DMS114 treated with DMSO at 0.1 percent for 48 hours (cell line): ENCODE measurements at regions not wholly inside any gene's neighbourhood (a gene's known extent, or its start where the extent isn't known, plus 50 kb on each side); places are given as distances from the start of the nearest gene placed in this dataset.

Source experiments
- DNase-seq: peaks from one replicate; lab custom pipeline; 2025; ENCODE audit not compliant: unreplicated experiment; lab: John Stamatoyannopoulos, UW

DNA sequence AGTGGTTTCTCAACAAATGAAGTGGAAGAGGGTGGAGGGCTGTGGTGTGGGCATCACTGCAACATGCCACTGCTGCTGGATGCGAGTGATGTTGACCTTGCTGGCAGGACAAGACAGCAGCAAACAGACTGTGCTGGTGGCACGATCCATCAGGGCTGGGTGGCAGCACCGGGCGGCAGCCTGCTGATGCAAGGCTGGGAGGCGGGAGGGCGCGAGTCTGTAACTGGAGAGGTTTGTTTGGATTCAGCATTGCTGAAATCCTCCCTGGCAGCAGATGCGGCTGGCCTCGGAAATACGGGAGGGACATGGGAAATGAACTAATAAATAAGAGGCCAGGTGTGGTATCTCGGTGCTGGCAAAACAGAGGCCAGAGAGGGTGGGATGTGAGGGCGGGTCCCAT lies 224.2 kb downstream of the ENGASE start:
- DNase-seq = no peak

DNA sequence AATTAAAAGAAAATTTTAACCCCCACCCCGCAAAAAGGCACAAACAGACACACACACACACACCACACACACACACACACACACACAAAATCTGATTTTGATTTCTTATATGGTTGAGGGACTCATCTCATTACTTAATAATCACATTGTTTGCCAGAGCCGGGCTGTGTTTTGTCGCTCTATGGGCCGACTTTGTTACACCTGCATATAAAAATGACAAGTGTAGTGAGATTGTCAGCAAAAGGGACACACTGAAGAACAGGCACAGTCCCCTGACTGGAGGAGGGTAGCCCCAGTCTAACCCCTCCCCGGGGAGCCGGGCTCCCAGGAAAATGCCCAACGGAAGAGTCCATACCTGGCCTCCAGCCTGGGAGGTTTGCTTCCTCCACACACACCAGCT lies 221.6 kb downstream of the ENGASE start:
- DNase-seq = no peak

DNA sequence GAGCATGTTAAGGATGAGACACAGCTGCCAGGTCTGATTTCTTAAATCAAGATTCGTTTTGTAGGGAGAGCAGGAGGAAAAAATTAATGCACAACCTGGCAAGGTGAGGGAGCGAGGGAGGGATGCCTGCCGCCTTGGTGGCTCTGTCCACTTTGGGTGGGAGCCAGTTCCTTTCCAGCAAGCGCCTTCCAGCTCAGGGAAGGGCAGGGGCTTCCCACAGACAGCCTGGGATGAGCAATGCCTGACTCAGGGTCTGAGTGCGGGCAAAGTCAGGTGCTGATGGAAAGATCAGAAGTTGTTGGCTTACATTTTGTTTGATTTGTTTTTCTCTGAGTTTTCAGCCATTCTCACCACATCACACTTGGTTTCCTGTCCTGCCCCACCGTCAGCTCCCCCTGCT lies 220.7 kb downstream of the ENGASE start:
- no peak for DNase-seq

DNA sequence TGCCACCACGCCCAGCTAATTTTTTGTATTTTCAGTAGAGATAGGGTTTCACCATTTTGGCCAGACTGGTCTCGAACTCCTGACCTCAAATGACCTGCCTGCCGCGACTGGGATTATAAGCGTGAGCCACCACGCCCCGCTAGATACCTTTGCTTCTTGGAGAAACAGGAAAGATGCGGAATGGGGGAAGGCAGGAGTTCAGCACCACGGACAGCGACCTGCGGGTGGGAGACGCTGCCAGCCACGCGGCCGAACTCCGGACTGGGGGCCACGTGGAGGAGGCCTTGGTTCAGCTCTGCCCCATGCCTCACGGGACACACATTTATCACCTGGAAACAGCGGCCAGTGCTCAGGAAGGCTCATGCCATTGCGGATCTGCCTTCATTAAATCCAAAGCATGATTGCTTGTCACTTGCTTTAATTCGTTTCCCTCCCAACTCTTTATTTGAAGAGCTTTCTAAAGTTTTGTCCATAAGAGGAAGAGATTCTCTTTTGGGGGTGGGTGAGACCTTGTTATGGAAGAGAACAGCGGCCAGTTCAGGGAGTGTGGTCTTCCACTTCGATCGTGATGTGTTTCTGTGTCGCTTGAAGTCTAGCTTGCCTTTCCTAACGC lies 219.9 kb downstream of the ENGASE start:
- DNase-seq = no peak

DNA sequence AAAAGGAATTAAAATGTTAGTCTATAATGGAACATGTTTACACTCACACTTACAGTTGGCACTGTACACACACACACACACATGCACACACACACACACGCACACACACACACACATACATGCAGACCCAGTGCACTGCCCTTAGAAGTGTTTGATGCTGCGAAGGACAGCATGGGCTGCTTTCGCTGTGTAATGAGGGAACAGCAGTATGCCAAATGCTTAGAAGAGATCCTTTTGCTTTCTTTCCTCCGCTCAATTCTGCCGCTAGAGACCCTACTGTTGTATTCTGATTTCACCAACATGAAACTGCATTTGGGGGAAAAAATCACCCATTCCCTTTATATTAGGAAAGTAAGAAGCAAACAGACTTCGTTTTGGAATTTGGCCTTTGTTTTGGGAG lies 217.9 kb downstream of the ENGASE start:
- DNase-seq = no peak

DNA sequence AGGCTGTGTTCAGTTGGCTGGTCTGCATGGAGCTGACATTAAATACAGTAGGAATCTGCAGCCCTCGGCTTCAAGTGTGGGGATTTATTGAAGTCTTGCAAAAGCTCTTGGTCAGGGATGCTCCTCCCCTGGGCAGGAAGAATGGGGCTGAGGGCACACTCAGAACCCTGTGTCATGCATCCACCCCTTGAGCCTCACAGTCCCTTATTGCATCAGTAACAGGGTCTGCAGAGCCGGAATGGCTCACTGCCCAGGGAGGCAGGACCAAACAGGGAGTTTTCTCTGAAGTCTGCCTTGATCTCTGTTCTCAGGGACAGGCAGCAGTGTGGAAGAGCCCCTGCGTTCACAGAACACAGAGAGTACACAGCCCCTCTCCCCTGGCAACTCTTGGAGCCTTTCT lies 216.8 kb downstream of the ENGASE start:
- no peak for DNase-seq

DNA sequence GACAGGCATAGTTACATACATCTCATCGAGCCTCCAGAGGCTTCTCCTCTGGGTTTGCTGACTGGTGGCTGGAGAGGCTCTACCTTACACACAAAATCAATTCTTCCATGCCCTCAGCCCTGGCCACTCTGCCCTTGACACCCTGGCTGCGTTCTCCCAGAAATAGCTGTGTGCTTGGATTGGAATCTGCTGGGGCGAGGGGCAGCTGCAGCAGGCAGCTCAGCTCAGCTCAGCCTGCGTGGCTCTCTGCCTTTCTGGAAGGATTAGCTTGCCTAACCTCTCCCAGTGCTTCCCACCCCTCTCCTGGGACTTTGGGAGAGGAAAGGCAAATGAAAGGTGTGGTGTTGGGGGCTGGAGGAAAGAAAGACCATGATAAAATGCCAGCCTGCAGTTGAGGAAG lies 216.1 kb downstream of the ENGASE start:
- DNase-seq = no peak

DNA sequence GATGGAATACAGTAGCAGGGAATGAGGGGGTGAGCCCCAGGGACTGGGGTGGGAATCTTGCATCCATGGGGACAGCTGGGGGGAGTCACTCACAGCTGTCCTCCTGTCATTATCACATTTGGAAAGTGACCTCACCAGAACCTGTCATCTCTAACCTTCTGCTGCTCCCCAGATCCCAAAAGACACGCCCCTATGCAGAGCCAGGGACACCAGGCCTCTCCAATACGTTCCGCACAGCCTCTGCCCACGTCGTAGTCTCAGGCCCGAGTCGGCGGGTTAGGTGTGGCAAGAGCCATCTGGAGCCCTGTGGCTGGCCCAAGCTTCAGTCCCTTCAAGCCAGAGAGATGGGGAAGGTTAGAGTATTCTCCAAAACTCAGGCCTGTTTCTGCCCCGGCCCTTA lies 214.3 kb downstream of the ENGASE start:
- DNase-seq = no peak

DNA sequence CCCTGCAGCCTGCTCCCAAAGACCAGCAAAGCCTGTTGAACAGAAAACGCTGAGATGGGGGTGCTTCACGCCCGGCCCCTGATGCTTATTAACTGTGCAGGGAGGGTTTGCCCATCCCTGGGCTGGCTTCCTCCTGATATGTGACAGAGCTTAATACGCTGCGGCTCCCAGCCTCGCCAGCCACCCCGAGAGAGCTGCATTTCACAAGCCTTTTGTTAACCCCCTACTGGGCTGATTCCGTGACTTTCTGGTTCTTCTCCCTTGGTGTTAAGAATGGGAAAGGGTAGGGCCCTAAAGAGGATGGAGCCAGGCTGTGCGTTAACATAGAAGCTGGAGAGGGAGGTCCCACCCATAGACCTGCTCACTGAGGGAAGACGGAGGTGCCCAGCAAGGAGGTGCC lies 211.8 kb downstream of the ENGASE start:
- no peak for DNase-seq

DNA sequence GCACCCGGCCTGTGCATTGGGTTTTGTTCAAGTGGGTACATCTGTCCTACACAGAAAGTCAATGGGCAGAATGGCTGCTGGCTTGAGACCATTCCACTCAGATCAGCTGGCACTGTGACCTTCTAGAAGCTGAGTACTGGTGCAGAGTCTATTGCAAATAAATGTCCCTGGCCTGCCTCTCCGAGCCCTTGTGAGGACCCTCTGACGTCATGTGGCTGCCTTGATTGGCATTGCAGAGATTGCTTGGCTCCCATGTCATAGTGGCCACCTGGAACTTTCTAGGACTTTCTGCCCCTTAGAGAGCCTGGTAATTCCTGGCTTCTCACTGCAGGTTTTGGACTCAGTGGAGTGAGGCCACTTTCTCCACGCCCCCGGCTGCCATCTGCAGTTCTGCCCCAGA lies 211.3 kb downstream of the ENGASE start:
- DNase-seq = no peak

DNA sequence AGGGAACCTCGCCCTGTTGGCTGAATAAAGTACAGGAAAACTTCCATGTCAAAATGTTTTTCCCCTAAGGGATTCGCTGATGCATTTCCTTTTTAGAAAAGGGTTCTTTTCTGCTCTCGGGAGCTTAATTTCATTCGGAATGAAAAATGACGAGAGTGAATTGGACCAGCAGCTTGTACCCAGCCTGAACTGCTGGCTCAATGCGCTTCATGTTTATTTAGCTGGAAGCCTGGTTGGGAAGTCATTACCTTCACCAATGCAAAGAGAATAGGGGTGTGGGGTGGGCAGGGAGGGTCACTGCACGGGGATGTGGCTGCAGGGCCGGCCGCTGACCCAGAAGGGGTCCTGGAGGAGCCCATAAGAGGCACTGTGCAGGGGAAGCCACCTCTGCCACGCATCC lies 207.7 kb downstream of the ENGASE start:
- DNase-seq = no peak

DNA sequence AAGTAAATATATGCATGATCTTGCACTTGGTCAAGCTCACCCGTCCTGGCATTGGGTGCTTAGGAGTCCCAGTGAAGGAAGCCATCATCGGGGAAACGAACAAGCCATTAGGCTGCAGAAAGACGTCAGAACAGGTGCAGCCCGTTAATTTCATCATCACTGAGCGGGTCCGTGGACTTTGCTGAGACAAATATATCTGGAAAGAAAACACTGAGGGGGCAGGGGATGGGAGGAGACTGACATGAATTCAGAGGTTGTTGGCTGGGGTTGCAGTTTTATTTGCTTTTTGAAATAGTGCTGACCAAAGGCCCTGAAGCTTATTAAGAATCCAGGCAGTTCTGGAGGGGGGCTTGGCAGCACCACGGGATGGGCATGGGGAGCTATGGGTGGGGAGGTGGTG lies 207.2 kb downstream of the ENGASE start:
- no peak for DNase-seq

DNA sequence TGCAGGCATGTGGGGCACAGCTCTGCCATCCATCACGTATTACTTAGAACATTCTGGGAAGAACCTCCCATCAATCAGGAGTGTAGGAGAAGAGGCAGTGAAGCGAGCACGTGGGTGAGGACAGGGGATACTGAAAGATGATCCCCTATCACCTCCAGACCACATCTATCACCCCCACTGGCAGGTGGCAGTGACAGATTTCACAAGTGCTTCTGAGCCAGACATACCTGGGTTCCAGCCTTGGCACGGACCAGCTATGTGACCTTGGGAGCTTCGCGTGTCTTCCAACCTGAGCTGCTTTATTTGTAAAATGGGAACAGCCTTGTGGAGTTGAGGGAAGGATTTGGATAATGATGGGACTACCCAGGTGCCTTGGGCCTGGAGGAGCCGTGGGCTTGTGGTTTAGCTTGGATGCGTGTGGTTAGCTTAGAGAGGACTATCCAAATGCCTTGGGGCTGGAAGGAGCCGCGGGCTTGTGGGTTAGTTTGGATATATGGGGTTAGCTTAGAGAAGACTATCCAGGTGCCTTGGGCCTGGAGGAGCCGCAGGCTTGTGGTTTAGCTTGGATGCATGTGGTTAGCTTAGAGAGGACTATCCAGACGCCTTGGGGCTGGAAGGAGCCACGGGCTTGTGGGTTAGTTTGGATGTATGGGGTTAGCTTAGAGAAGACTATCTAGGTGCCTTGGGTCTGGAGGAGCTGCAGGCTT lies 206.4 kb downstream of the ENGASE start:
- DNase-seq = no peak

DNA sequence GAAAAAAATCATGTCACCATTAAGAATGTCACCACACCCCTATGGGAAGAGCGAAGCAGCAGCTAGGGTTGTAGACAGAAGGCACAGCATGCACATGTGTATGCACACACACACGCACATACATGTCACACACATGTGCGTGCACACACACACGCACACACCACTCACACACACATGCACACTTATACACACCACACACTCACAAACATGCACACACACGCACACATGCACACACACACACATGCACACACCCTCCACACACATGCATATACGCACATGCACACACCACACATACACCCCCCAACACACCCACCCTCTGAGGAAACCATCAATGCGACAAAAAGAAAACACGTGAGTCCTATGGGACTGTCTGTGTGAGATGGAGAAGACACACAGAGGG lies 205.4 kb downstream of the ENGASE start:
- no peak for DNase-seq

DNA sequence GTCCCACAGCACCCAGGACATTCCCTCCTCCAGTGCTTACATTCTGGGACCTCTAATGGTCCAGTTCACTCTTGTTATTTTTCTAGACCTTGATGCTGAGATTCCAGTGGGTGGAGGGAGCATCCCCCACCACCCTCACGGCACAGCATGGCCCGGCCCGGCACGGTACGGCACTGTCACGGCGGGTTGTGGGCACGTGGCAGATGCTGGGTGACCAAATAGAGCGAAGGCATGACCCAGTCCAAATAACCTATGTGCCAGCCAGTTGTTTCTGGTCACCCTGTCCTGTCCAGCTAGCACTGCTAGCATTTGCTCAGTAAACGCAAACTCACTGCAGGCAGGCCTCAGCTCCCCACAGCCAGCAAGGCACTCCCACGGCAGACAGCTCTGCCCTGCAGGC lies 204.7 kb downstream of the ENGASE start:
- DNase-seq = no peak

DNA sequence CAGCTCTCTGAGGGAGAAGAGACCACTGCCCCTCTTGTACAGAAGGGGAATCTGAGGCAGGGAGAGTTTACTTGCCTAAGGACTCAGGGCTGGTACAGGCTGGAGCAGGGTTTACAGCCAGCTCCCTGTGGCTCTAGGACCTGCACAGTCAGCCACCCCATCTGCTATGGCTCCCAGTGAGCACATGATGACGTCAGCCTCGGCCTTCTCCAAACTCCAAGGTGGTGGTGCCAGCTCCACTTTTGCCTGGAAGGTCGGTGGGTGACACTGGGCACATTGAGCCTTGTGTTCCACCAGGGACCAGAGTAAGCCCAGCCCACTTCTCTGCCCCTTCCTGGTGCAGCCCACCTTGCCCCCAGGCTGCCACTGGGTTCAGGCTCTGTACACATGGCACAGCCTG lies 202.2 kb downstream of the ENGASE start:
- DNase-seq = no peak

DNA sequence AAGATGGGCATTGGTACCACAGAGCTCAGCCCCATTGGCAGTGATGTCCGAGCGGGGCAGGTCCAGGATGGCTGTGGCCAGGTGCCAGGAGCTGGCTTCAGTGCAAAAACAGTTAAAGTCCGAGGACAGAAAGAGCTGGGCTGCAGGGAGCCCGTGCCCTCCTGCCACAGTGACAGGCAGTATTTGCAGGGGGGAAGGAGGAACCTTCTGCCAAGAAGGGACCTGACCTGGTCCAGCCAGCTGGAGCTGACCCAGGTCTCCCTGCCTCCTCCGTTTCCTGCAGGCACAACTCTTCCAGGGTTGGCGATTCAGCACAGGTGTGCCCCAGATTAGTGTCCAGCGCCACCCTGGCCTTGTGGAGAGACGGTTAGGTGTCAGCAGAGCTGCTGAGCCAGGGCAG lies 199.0 kb downstream of the ENGASE start:
- no peak for DNase-seq

DNA sequence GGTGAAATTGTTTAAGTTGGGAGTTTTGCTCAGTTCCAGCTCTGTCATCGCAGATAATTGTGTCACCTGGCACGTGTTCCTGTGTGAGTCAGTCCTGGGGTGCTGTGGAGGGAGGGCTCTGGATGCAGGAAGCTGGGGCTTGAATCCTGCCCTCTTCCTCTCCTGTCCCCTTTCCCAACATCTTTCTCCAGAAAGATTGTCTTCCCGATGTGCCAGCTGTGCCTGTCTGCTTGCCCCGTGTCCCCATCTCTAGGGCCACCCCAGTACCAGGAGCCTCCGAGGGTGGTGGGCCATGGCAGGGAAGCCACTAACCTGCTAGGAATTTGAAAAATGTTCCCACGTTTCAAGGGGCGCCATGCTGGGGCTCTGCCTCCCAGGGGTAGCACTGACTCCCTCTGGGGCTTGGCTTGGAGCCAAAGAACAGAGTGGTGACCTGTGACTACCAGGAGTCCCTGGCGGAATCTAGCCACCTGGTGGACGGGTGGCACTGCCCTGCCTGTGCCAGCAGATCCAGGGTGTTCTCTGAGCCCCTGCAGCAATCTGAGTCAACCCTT lies 198.1 kb downstream of the ENGASE start:
- DNase-seq = no peak

DNA sequence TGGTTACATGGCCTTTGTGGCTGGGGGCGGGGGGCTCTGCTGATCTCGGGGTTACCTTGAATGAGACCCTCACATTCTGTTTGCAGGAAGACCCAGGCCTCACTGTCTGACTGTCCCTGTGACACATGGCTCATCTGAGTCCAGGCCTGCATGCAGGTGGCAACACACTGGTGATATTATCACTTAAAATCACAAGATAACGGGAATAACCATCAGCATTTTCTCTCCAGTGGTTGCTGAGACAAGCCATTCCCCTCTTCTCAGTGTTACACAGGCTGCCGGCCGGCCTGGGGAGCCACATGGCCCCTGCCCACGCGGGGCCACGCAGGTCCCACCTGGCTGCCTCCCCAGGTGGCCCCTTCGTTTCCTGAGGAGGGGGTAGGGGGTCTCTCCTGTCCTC lies 197.6 kb downstream of the ENGASE start:
- no peak for DNase-seq

DNA sequence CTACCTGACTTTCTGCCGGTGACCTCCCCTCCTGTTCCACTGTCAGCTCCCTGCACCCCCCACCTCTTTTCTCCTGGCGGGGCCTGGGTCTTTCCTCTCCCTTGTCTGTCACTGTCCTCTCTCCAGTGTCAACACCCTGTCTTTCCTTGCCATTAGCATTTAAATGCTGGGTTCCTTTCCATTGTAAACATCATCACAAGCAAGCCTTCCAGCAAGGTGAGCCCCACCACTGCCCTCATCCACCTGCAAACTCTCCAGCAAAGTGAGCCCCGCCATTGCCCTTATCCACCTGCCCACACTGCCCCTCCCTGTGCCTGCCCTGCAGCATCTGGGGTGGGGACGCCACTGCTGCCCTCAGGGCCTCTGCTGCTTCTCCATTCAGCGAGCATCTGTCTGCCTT lies 195.0 kb downstream of the ENGASE start:
- DNase-seq = no peak

DNA sequence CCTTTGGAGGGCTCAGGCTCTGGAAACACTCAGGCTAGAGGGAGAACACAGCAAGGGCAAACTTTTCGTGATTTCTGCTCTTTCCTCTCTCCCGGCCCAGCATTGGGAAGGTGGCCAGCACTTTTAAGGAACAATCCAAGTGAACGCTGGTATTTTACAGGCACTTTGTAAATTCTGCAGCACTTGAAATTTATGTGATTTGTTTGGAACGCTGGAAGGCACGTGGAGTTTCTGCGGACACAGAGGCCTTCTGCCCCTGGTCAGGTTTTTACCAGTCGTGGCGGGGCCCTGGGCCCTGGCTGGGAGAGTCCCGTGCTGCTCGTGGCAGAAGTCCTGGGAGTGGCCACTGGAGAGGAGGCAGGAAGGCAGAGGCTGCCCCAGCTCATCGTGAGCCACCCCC lies 188.6 kb downstream of the ENGASE start:
- no peak for DNase-seq

DNA sequence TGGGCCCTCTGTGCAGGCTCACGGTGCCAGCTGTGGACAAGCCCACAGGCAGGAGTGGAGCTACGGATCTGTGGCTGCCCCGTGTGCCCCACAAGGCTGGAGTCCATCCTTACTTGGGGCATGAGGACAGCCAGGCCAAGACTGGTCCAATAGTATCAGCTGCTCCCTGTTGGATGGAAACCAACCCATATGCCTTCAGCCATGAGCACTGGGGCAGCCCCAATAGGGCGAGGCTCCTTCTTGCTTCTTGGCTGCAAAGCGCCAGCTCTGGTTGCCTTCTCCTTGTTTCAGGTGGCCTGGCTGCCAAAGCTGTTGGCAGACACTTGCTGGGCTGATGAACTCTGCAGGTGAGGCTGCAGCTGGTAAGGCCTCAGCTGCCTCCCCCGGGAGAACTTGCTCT lies 188.0 kb downstream of the ENGASE start:
- no peak for DNase-seq
